GM21447 (cell line): ENCODE measurements at regions not wholly inside any gene's neighbourhood (a gene's known extent, or its start where the extent isn't known, plus 50 kb on each side); places are given as distances from the start of the nearest gene placed in this dataset.
"Not testable (repeated sequence)": the region's sequence is repeated elsewhere in the genome, so short reads cannot be mapped to it uniquely, and the experiment has no call there.

ENCODE experiments used
- ATAC-seq: cut with Tn5 transposase; IDR thresholded peaks from one replicate; pipeline ENCODE4 v1.9.1; 2021; ENCODE audit not compliant: unreplicated experiment

DNA sequence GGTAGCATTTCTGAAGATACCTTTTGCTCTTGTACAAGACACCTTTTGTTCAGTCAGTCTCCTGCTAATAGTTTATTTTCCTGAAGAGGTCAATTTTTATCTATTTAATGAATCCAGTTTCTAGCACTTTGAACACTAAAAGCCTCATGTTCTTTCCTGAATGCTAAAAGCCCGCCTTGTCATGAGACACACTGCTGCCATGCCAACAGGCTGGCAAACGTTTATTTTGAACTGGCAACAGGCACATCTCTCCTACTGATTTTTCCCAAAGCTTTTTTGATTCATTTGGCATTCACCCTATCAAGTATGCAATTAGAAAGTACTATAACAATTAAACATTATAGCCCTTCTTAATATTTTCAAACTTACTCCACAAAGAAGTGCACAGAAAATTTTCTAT lies 421.2 kb upstream of the EYS start:
- no peak for ATAC-seq

DNA sequence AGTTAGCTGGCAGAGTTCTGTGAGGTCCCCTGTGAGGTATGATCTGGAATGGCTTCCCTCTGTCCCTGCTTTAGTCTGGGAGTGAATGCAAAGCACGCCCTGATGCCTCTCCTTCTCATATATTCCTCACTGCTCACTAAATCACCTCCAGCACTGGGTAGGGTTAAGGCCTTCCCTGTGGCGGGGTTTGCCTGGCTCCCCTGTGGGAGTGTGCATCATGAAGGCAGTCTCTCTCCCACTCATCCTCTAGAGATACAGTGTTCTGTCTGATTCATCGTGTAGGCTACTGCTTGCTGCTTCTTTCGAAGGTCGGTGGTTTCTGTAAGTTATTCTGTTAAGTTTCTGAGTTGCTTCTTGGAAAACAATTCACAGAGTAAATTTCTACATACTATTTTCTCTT lies 420.0 kb upstream of the EYS start:
- ATAC-seq: no peak

DNA sequence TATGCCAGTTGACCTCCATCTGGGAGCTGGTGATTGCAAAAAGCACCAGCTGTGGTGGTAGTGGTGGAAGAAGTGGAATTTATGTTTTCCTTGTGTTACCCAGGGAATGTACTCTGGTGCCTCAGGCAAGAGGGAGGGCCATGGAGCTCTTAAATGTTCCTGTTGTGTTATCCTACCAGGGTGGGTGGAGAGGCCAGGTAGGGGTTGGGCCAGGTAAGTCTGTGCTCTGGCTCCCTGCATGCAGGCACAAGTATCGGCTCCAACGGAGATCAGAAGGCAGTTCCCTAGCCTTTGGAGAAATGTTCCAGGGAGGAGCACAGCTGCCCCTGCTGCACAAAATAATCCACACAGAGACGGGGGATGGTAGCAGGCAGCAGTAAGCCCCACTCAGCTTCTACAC lies 419.3 kb upstream of the EYS start:
- ATAC-seq: no peak

DNA sequence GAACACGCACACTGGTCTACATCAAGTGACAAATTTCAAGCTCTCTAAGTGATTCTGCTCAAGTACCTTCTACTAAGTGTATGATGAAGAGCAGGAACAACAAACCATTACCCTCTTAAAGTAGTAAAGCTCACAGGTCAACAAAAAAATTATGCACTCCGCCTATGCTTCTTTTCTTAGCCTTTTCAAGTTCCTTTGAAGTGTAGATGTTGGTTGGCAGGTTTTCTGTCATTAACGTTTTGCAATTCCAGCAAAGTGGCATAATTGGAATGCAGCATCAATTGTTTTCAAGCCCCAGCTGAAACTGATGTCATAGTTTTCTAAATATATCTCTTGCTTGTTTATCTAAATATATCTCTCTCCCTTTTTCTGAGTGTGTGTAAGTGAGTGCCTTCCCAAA lies 396.9 kb upstream of the EYS start:
- ATAC-seq: no peak

DNA sequence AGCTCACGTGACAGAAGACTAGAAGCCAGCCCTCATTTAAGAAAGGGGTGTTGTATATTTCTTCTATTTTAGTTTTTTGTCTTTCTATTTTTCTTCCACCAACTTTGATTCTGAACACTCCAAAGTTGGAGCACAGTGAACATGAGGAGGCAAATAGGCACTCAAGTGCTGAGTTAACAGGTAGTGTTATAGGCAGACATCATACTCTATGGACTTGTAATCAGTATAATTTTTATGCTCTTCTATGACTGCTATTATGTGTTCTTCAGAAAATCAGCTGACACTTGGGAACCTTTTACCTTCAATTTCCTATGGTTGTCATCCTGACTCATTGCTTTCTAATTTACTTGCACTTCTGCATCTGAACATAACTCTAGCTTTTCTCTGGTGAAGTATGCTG lies 396.3 kb upstream of the EYS start:
- ATAC-seq: no peak

DNA sequence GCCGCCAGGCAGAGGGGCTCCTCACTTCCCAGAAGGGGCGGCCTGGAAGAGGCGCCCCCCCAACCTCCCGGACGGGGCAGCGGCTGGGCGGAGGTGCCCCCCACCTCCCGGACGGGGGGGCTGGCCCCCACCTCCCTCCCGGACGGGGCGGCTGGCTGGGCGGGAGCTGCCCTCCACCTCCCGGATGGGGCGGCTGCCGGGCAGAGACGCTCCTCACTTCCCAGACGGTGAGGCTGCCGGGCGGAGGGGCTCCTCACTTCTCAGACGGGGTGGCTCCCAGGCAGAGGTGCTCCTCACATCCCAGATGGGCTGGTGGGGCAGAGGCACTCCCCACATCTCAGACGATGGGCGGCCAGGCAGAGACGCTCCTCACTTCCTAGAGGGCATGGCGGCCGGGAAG lies 389.7 kb upstream of the EYS start:
- no peak for ATAC-seq

DNA sequence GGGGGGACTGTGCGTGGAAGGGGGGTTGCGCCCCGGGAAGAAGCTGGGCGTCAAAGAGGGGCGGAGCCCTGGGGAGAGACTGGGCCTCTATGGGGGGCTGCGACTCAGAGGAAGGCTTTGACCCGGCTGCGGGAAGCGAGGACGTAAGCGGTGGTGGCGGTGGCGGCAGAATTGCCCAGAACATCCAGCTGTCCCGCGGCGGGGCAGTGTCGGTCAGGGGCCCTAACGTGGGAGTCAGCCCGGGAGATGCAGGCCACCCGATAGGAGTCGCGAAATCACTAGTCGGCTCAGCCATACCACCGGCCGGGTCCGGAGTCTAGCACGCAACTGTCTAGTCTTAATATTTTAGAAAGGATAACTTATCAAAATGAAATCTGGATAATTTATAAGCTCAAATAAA lies 387.6 kb upstream of the EYS start:
- no peak for ATAC-seq

DNA sequence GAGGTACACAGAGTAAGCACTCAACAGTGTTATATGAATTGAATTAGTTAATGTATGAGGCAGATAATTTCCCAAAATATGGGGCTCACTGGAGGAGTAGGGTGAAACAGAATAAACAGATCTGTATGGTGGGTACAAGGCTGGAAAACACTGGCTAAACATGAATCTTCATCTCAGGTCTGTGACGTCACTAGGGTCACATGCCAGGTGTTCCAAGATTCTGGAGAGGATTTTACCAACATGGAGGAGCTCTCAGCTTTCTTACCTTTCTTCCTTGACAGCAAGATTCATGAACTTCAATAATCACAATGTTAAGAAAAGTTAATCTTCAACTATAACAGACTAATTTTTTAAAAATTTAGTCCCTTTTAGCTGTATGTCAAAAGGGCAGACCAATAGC lies 385.3 kb upstream of the EYS start:
- ATAC-seq: not testable (repeated sequence)

DNA sequence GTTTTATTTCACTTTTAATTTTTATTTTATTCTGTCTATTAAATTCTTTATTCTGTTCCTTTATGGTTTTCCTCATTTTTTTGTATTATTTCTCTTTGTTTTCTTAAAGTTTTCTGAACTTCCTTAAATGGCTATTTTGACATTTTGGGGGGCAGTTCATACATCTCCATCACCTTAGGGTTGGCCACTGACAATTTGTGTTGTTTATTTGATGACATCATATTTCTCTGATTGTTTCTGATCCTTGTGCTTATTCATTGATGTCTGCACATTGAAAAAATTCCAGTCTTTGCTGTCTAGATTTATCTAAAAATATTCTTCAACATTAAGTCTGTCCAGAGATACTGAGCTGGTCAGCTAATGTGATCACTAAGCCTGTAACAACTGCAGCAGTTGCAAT lies 379.5 kb upstream of the EYS start:
- no peak for ATAC-seq

DNA sequence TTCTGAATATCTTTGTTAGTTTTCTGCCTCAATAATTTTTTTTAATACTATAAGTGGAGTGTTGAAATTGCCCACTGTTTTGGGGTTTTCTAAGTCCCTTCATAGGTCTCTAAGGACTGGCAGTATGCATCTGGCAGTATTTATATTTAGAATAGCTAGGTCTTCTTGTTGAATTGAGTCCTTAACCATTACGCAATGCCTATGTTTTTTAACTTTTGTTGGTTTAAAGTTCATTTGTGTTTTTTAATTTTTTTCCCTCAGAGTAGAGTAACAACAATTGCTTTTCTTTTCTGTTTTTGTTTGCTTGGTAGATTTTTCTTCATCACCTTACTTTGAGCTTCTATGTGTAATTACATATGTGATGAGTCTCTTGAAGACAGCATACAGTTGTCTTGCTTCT lies 375.9 kb upstream of the EYS start:
- no peak for ATAC-seq

DNA sequence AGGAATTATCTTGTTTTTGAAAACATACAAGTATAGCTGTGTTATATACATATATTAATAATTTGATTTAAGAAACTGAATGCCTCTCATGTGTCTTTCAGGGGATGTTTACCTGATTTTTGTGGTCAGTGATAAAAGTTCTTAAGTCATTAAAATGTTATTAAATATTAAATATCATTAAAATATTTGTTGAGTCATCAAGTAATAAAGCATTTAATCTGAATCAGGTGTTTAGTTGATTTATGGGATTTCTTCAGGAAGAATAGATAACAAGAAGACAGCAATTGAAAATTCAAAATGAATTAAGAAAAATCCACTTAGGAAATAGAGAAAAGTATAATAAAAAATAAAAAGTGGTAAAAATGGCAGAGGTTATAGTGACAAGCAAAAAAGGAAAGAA lies 361.9 kb upstream of the EYS start:
- no peak for ATAC-seq

DNA sequence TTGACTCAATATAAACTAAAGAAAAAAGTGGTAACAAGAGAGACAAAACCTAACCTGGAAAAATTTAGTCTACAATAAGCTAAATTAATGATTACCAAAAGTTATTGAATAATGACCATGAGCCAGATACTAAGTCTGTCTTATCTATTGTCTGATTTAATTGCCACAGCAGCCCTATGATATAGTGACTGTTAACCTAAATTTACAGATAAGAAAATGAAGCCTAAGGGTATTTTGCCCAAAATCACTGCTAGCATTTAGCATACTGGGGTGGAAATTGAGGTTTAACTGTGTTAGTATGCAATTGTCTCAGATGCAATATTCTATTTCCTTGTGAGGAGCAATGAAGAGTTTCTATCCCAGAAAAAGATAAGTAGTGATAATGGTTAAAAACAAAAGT lies 361.0 kb upstream of the EYS start:
- ATAC-seq: no peak

DNA sequence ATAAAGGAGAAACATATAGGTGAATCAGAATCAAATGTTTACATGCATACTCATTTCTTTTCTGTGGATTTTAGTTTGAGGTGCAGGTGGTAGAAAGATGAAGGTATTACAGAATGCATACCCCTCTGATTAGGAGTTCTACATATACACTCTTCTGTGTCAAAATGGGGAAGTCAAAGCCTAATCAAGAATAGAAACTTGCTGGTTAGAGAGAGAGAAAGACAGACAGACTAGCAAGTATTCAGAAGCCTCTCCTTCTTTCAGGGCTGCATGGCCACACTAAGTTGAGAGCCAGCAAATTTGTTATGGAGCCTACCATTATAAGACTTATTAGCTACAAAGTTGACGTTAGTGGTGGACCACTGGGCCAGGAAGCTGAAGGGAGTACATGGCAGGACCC lies 358.3 kb upstream of the EYS start:
- ATAC-seq: no peak

DNA sequence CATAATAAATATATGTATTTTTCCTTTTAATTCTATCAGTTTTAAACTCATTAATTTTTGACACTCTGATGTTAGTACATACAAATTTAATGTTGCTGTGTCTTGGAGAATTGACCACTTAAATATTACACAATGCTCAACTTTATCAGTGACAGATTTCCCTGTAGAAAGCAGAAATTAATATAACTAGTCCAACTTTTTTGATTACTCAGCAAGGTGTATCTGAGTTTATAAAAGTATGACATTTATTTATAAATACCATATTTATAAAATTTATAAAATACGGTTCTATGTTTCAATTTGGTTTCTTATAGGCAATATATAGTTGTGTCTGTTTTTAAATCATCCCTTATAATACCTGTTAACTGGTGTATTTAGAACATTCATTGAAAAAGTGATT lies 350.0 kb upstream of the EYS start:
- no peak for ATAC-seq

DNA sequence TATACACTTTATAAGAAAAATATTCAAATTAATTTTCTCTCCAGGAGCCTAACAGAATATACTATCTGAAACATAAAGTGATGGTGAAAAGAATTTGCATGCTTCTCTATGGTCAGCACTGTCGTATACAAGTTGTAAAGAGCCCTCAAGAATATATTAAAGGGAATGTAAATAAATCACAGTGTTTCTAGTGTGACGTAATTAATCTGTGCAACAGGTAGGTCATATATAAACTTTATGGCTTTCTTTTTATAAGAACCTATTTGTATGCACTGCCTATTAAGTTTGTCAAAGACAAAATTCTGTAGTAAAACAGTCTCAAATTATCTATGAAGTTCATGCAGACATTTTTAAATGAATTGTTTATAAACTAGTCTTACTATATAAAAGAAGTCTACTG lies 347.9 kb upstream of the EYS start:
- ATAC-seq: no peak

DNA sequence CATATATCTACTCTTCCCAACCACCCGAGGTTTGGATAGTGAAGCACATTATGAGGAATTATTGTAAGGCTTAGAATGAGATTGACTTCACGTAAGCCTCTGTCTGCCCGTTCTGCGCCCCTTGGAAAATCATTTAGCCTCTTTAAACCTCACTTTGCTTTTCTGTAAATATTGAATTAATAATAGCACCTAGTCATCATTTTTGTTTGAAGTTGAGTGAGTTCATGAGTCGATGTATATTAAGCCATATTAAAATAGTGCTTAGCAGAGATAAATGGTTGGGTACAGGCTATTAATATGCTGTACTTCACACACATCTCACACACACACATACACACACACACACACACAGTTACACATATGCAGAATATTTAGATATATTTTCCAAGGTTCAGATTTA lies 344.8 kb upstream of the EYS start:
- no peak for ATAC-seq

DNA sequence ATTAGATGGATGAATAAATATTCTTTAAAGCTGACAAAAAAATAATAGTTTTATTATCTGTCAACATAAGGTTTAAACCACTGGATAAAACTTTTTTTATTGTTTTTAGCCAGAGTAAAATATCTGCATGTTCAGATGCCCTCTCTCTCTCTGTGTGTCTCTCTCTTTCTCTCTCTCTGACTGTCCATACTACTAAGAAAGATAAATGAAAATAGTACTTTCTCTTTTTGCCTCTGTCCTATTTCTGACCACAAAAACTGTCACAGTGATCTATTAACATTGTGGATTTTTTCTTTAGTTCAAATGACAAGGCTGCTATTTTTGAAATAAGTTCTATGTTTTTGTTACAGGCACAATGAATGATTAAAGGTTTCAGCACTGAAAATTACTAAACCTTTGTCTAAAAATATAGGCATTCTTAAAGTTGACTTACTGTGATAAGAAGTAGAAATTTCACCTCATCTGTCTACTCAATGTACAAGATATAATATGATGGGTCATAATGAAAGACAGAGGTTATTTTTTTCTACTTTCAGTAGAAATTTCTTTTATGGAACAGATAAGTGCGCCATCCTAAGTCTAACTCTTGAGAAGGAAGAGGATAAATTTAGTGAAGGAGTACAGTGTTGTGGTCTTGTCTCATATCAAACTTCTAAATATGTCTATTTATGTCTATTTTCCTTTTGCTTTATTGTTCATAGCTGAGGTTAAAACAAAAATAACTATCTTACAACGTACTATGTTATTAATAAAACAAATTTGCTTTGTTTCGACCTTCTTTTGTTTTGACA lies 341.9 kb upstream of the EYS start:
- ATAC-seq: no peak

DNA sequence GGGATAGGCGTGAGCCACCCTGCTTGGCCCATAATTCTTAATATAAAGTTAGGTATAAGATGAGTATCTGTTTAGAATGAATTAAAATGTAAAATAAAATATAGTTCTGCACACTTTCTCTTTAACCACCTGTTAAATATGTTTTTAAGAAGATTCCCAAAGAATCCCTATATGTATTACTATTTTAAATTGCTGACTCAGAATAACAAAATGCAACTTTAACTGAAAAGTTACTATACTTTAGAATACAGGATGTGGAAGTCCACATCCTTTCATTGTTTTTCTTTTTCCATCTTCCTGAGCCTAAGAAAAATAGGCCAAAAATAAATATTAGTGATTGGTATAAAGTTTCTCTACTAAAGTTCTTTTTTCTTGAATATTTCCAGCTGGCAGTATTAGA lies 325.6 kb upstream of the EYS start:
- no peak for ATAC-seq

DNA sequence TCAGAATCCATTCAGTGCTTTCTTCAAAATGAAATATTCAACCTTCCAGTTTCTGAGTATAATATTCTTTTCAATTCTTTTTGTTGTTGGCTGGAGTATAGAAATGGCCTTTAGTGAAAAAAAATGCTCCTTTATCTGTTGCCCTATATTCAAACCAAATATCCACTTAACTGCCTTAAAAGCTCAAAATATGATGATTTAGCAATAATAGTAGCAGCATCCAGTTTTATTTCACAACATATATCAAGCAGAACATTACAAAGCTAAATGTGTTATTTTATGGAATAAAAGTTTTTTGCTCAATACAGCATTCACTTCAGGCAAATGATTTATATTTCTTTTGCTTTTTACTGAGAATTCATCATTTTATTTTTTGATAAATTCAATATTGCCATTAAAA lies 322.4 kb upstream of the EYS start:
- ATAC-seq: no peak

DNA sequence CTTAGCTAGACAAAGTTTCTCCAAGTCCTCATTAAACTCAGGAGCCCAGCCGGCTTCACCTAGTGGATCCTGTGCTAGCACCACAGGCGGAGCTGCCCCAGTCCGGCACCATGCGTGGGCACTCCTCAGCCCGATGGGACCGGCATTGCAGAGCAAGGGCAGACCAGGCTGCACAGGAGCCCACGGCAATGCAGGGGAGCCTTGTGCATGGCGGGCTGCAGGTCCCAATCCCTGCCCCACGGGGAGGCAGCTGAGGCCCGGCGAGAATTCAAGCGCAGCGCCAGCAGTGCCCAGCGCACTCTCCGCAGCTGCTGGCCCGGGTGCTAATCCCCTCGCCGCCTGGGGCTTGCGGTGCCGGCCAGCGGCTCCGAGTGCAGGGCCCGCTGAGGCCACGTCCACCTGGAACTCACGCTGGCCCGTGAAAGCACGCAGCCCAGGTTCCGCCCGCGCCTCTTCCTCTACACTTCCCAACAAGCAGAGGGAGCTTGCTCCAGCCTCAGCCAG lies 292.3 kb upstream of the EYS start:
- no peak for ATAC-seq

DNA sequence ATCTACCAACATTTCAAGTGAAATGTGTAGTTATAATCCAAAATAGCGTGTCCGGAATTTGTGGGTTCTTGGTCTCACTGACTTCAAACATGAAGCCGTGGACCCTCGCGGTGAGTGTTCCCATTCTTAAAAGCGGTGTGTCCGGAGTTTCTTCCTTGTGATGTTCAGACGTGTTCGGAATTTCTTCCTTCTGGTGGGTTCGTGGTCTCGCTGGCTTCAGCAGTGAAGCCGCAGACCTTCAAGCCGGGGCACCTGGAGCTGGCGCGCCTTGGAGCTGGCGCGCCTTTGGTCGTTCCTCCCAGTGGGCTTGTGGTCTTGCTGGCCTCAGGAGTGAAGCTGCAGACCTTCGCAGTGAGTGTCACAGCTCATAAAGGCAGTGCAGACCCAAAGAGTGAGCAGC lies 291.5 kb upstream of the EYS start:
- ATAC-seq: no peak

DNA sequence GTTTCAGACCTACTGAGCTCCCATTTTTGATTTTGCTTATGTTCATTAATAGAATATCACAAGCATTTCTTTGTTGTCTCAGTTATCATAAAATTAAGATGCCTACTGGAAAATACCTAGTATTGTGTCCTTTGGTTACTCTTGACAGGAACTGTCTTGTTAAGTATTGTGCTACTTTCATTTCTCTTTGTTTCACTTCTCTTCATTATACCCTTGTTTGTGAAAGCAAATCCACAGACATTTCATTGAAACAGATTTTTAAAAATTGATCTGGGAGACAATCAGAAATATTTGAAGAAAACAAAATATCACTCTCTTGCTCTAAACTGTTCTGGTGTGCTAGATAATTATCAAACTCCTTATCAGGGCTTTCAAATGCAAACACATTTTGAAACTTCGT lies 290.5 kb upstream of the EYS start:
- no peak for ATAC-seq

DNA sequence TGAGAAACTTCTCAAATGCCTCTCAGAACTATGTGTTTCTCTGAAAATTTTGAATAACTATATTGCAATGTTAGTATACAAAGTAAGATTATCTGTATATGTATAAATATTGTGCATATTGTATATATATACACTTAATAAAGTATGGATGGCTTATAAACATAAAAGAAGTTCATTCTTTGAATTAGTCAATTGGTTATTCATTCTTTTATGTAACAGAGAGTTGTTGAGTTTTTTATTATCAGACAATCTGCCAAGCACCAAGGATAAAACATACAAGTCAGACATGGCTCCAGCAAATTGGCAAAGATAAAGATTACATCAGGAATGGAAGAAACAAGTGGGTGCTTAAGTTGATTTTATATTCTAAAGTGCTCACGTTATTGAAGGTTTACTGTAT lies 289.1 kb upstream of the EYS start:
- ATAC-seq: no peak
